ENCODE measurements at regions not wholly inside any gene's neighbourhood (a gene's known extent, or its start where the extent isn't known, plus 50 kb on each side); places are given as distances from the start of the nearest gene placed in this dataset.

- POLR2A ChIA-PET: no interaction called here
- H3K4me3 ChIP-seq (ENCODE audit: low read depth, low read length): no peak overlapping the region
- no peak for TF ChIP-seq CTCF (IDR thresholded peaks at IDR 0.05; ENCODE audit: insufficient read depth, low read length, missing control alignments)
- CTCF ChIA-PET: no interaction called here
- DNase-seq (ENCODE audit: low read depth, low spot score): no peak
Measured at GRCh38 chr1:193988885-193989284, 802.5 kb upstream of the B3GALT2 start.

DNA sequence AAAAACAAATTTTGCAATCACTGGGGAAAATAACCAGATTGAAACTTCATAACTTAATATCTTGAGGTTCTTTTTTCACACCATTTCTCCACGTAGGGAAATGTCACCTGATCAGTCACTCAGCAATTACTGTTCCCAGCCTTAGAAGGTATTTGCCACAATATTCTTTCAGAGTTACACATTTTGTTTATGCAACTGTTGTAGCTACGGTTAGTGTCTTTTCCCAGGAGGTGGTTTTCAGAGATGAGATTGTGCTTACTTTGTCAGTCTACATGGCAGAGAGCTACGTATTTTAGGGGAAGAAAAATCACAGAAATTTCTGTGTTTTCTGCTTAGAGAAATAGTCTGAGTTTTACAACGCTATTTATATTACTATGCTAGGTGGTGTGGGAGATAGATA lies 792.8 kb upstream of the B3GALT2 start:
- CTCF ChIA-PET: no interaction called here
- DNase-seq (ENCODE audit: low read depth, low spot score): no peak
- no peak for TF ChIP-seq CTCF (IDR thresholded peaks at IDR 0.05; ENCODE audit: insufficient read depth, low read length, missing control alignments)
- no peak overlapping the region for H3K4me3 ChIP-seq (ENCODE audit: low read depth, low read length)
- POLR2A ChIA-PET: no interaction called here

- ChIA-PET CTCF (no interaction called here), POLR2A (no interaction called here)
- no peak for DNase-seq (ENCODE audit: low read depth, low spot score)
- no peak for TF ChIP-seq CTCF (IDR thresholded peaks at IDR 0.05; ENCODE audit: insufficient read depth, low read length, missing control alignments)
- H3K4me3 ChIP-seq (ENCODE audit: low read depth, low read length): no peak overlapping the region
Measured at GRCh38 chr1:193974286-193974798, 787.9 kb upstream of the B3GALT2 start.

DNA sequence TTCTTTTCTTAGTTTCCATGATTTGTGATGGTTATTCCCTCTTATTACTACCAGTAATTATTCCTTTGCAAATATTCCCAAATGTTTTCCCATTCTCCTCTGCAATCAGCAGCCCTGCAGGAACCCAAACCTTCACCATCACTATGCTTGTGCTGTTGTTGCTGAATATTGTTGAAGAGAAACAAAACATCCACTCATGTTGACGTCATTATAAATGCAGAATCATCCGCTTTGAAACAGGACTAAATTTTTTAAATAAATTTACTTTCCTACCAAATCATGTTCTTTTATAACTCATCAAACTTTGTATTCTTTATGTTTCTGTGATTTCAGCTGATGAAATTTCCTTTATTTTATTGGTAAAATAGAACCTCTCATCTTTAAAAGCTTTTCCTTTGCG lies 787.0 kb upstream of the B3GALT2 start:
- H3K4me3 ChIP-seq (ENCODE audit: low read depth, low read length): no peak overlapping the region
- no peak for TF ChIP-seq CTCF (IDR thresholded peaks at IDR 0.05; ENCODE audit: insufficient read depth, low read length, missing control alignments)
- no peak for DNase-seq (ENCODE audit: low read depth, low spot score)
- ChIA-PET CTCF (no interaction called here), POLR2A (no interaction called here)

- ChIA-PET CTCF (no interaction called here), POLR2A (no interaction called here)
- DNase-seq (ENCODE audit: low read depth, low spot score): peak; percentile 58
- no peak overlapping the region for H3K4me3 ChIP-seq (ENCODE audit: low read depth, low read length)
- TF ChIP-seq CTCF (IDR thresholded peaks at IDR 0.05; ENCODE audit: insufficient read depth, low read length, missing control alignments): no peak
Measured at GRCh38 chr1:193971595-193971994, 785.2 kb upstream of the B3GALT2 start.

GRCh38 chr1:193960499-193960898 lies 774.1 kb upstream of the B3GALT2 start:
- DNase-seq (ENCODE audit: low read depth, low spot score): no peak
- TF ChIP-seq CTCF (IDR thresholded peaks at IDR 0.05; ENCODE audit: insufficient read depth, low read length, missing control alignments): no peak
- ChIA-PET POLR2A (no interaction called here), CTCF (no interaction called here)
- H3K4me3 ChIP-seq (ENCODE audit: low read depth, low read length): no peak overlapping the region

Measured in AG04449 (cell line).